Heart right ventricle (tissue), 16 donors: ENCODE measurements at regions not wholly inside any gene's neighbourhood (a gene's known extent, or its start where the extent isn't known, plus 50 kb on each side); places are given as distances from the start of the nearest gene placed in this dataset.

Source experiments
- ATAC-seq, 8 donors: fragments of 200-7000 bp; cut with Tn5 transposase; one replicate each; pipeline ENCODE4 v1.9.1; 2020; ENCODE audit warnings: mild to moderate bottlenecking in 8 of 8, moderate library complexity in 8 of 8, moderate number of reproducible peaks in 1 of 8
- DNase-seq, 2 donors: peaks; one replicate each; pipeline ENCODE4 v3.0.0-alpha.2; 2020
- H3K27ac ChIP-seq, 10 donors: fragments of 200-600 bp; sonication (generic) in 2 of 10; one replicate each; pipeline versions ENCODE4 v1.5.0 to v1.8.0; 2020 to 2022; ENCODE audit warnings: mild to moderate bottlenecking in 3 of 10
- H3K27me3 ChIP-seq, 7 donors: fragments of 200-600 bp; one replicate each; pipeline ENCODE4 v1.8.0; 2021 to 2022; ENCODE audit warnings: mild to moderate bottlenecking in 2 of 7
- H3K36me3 ChIP-seq, 9 donors: fragments of 200-600 bp; sonication (generic) in 1 of 9; one replicate each; pipeline versions ENCODE4 v1.5.0 to v1.8.0; 2020 to 2022; ENCODE audit warnings: mild to moderate bottlenecking in 2 of 9
- H3K4me1 ChIP-seq, 9 donors: fragments of 200-600 bp; sonication (generic) in 1 of 9; one replicate each; pipeline versions ENCODE4 v1.5.0 to v1.8.0; 2020 to 2022; ENCODE audit warnings: mild to moderate bottlenecking in 4 of 9
- H3K4me3 ChIP-seq, 10 donors: fragments of 200-600 bp; sonication (generic) in 2 of 10; one replicate each; pipeline versions ENCODE4 v1.5.0 to v1.8.0; 2020 to 2022; ENCODE audit warnings: mild to moderate bottlenecking in 7 of 10, moderate library complexity in 2 of 10
- H3K9me3 ChIP-seq, 11 donors: fragments of 200-600 bp in 10 of 11; sonication (generic) in 2 of 11; one replicate each; pipeline versions ENCODE4 v1.5.0 to v1.8.0; 2013 to 2022; ENCODE audit warnings: mild to moderate bottlenecking in 2 of 11, control low read depth in 1 of 11, moderate library complexity in 1 of 11
- WGBS, 2 donors: extraction: QIAGEN DNeasy Blood & Tissue Kit; methylation state at CpG; one replicate each; pipeline ENCODE4 v1.1.7; 2013; ENCODE audit warnings: inconsistent platforms in 1 of 2; 5-methylcytosine and 5-hydroxymethylcytosine counted together
- intact Hi-C, 10 donors: fragments of 100-400 bp; cut with DNase I; formaldehyde crosslinking; loops; one replicate each; pipeline versions ENCODE4 v1.11.1 to v1.14.2; 2022
- TF ChIP-seq, protein P1 (sequence below), 9 donors: fragments of 200-600 bp; sonication (generic) in 2 of 9; IDR thresholded peaks; one replicate each; pipeline versions ENCODE4 v1.5.0 to v1.8.0; 2021 to 2022; ENCODE audit warnings: antibody characterized with exemption in 9 of 9, mild to moderate bottlenecking in 5 of 9, moderate library complexity in 1 of 9
- donor health status: Arrhythmogenic right ventricular cardiomyopathy.
- donor health status: ischemic (EF 13 %, LVEDD 7.1; RV severe dilation, severe dysfunction).
- donor health status: healthy with polysubstance abuse.
- donor health status: DM: no; HTN: yes; CAD: no.
- donor health status: DM: no; HTN: no; CAD: no.
- donor health status: ischemic (EF 25% LVEDD 6.9; RV normal size, moderate dysfunction).
- donor health status: ischemic (EF 25% LVEDD 5.7; RV mildly dilated, moderate dysfunction).
- donor health status: healthy.
- donor health status: DM: yes; HTN: yes; CAD: no.
- donor health status: Ischemic cardiomyopathy.
- donor health status: ischemic (EF 35%, LVEDD 5.7; RV mildly dilated, moderate dysfunction).
- donor health status: nonischemic (EF 11% LVEDD 7.7; RV severe dilation, severe dysfunction).
- donor health status: DM: yes; HTN: yes; CAD: no.
- donor health status: PGD.
- donor health status: ischemic (EF 29% LVEDD 5.4; RV normal size, mild dysfunction).
- donor health status: nonischemic (EF 23%, LVEDD 6.1; RV moderate dilation, normal function).

DNA sequence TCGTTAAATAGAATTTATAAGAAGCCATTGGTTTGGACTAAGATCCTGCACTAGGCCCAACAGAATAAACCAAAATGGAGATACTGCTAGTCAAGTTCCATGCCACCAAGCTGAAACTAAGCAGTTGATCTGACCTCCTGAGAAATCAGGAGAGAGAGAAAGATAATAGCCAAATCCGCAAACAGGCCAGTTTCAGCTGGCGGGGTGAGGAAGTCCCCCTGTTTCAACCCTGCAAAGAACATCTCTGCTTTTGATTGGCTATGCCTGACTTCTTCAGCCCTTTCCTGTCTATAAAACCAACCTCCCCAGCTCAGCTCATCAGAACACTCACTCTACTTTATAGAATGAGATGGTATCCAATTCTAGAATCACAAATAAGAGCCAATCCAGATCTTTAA is 543.3 kb upstream of the ID2 start:
- DNase-seq, result no peak
- 99% methylated on average over 3 of the region's 3 CpGs for WGBS, 2 donors

DNA sequence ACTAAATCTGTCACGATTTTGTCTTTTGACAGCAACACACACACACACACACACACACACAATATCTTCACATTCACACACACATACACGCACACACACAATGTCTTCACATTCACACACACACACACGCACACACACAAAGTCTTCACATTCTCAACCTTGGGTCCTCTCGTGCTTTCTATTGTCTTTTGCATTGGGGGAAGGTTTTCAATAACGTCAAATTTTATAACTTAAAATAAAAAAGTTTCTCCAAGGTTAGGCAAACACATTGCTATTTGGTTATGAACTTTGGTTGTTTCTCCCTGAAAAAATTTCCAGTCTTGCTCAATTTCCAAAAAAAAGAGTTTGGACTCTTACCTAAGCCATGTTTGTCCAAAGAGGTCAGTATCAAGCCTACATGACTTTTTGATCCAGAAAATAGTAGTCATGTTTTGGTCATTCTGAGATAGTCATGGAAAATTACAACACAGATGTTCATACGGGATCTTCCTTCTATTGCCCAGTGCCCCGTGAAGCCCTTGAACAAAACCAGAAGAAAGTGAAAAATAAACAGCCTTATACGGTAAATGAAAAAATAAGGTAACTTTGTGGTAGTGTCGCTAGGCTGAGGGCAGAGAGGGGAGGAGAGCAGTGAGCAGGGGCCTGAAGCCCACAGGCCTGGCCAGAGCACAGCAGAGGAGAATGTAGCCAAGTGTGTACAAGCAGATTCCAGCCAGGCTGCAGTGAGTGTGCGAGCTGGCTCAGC is 542.8 kb upstream of the ID2 start:
- H3K27me3 ChIP-seq, result no peaks in the 10 kb centered on the region
- 78 to 86% methylated on average over 10 of the region's 10 CpGs for WGBS, 2 donors
- no peaks in the 10 kb centered on the region for H3K9me3 ChIP-seq
- H3K27ac ChIP-seq, result peak overlapping the region; percentile 13 to 81 (median 48)
- no peaks in the 10 kb centered on the region for H3K36me3 ChIP-seq
- DNase-seq (peak in 1 of 2 donors; percentile 43), ATAC-seq (peak; percentile 31 to 92 (median 64))
- H3K4me1 ChIP-seq, result peaks cover 4 to 34% (median 13%) of the 10 kb centered on the region in 9 donors
- intact Hi-C loops, result loop anchor here in 2 of 10 donors (10.0 kb wide), 3 partner anchors 86 to 536 kb away; no protein-coding TSS in a partner anchor
- H3K4me3 ChIP-seq, result no peak overlapping the region
- TF ChIP-seq, protein P1, sequence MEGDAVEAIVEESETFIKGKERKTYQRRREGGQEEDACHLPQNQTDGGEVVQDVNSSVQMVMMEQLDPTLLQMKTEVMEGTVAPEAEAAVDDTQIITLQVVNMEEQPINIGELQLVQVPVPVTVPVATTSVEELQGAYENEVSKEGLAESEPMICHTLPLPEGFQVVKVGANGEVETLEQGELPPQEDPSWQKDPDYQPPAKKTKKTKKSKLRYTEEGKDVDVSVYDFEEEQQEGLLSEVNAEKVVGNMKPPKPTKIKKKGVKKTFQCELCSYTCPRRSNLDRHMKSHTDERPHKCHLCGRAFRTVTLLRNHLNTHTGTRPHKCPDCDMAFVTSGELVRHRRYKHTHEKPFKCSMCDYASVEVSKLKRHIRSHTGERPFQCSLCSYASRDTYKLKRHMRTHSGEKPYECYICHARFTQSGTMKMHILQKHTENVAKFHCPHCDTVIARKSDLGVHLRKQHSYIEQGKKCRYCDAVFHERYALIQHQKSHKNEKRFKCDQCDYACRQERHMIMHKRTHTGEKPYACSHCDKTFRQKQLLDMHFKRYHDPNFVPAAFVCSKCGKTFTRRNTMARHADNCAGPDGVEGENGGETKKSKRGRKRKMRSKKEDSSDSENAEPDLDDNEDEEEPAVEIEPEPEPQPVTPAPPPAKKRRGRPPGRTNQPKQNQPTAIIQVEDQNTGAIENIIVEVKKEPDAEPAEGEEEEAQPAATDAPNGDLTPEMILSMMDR (IDR thresholded peaks at IDR 0.05), result no peak

More for the DNA sequence above, 543.3 kb upstream of the ID2 start:
- Histone ChIP-seq H3K27me3 (no peaks in the 10 kb centered on the region), H3K4me3 (no peak overlapping the region), H3K27ac (peak overlapping the region in 6 of 10 donors; percentile 13 to 79 (median 37)), H3K4me1 (peaks cover 4 to 34% (median 18%) of the 10 kb centered on the region in 9 donors), H3K9me3 (no peaks in the 10 kb centered on the region), H3K36me3 (no peaks in the 10 kb centered on the region)
- intact Hi-C loops, result loop anchor here in 2 of 10 donors (10.0 kb wide), 3 partner anchors 86 to 536 kb away; no protein-coding TSS in a partner anchor
- TF ChIP-seq, protein P1 (IDR thresholded peaks at IDR 0.05), result no peak
- no peak for ATAC-seq

DNA sequence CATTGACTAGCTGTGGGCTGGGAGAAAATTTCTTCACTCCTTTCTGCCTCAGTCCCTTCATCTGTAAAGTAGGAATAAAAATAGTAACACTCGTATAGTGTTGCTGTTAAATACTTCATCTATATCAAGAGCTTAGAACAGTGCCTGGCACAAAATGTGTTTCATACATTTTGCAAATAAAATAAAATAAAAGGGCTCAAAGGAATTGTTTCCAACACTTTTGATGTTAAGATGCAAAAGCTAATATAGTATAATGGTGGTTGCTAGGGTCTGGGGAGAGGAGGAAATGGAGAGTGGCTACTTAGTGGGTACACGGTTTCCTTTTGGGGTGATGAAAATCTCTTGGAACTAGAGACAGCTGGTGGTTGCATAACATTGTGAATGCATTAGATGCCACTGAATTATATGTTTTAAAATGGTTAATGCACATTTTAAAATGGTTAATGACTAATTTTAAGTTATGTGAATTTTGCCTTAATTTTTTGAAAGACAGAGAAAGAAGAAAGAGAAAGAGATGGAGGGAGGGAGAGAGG is 542.1 kb upstream of the ID2 start:
- TF ChIP-seq, protein P1 (IDR thresholded peaks at IDR 0.05), result no peak
- Histone ChIP-seq H3K4me3 (no peak overlapping the region), H3K36me3 (no peaks in the 10 kb centered on the region), H3K27ac (peak overlapping the region in 8 of 10 donors; percentile 28 to 81 (median 56)), H3K27me3 (no peaks in the 10 kb centered on the region), H3K4me1 (peaks cover 0 to 31% (median 8%) of the 10 kb centered on the region in 9 donors), H3K9me3 (no peaks in the 10 kb centered on the region)
- intact Hi-C loops, result loop anchor here in 2 of 10 donors (10.0 kb wide), 4 partner anchors 85 to 535 kb away; no protein-coding TSS in a partner anchor
- no peak for DNase-seq
- no peak for ATAC-seq
- WGBS, 2 donors, result 61 to 69% methylated on average over 2 of the region's 2 CpGs

DNA sequence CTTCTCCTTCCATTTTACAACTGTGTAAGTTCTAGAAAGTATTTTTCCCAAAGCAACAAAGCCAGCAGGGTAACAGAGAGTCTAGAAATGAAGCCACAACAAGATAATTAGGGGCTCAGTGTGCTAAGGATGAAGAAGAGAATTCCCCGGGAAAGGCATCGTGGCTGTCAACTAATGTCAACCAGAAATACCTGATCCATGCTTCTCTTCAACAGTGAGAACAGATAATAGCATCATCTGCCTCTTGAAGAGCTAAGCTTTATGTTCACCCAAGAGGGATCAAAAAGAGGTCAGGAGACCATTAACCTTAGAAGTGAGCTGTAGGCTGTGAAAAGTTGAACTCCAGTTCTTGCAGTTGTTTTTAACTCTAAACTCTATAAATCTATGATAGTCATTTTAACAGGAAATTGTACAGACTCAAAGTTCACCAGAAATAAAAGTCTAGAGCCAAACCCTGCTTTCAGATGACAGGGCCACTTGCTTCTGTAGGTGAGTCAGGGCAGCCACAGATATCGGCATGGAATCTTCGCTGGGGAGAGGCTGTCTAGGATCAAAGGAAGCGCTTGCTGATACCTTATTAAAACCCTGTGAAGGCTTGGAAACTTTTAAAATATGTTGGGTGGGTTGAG is 540.7 kb upstream of the ID2 start:
- H3K4me3 ChIP-seq, result no peak overlapping the region
- DNase-seq (no peak), ATAC-seq (no peak)
- H3K9me3 ChIP-seq, result no peaks in the 10 kb centered on the region
- no peaks in the 10 kb centered on the region for H3K36me3 ChIP-seq
- WGBS, 2 donors, result 93 to 94% methylated on average over 5 of the region's 5 CpGs
- H3K4me1 ChIP-seq, result peaks cover 3 to 33% (median 8%) of the 10 kb centered on the region in 9 donors
- no peak overlapping the region for H3K27ac ChIP-seq
- intact Hi-C loops, result loop anchor here in 1 of 10 donors (10.0 kb wide), 2 partner anchors 126 to 534 kb away; no protein-coding TSS in a partner anchor
- TF ChIP-seq, protein P1 (IDR thresholded peaks at IDR 0.05), result no peak
- H3K27me3 ChIP-seq, result no peaks in the 10 kb centered on the region
